HG03354 (cell line): ENCODE measurements at regions not wholly inside any gene's neighbourhood (a gene's known extent, or its start where the extent isn't known, plus 50 kb on each side); places are given as distances from the start of the nearest gene placed in this dataset.
"Not testable (repeated sequence)": the region's sequence is repeated elsewhere in the genome, so short reads cannot be mapped to it uniquely, and the experiment has no call there.

Experiments
- ATAC-seq: cut with Tn5 transposase; IDR thresholded peaks from one replicate; pipeline ENCODE4 v1.9.1; 2021; ENCODE audit warnings: mild to moderate bottlenecking; ENCODE audit not compliant: unreplicated experiment, poor library complexity, severe bottlenecking

DNA sequence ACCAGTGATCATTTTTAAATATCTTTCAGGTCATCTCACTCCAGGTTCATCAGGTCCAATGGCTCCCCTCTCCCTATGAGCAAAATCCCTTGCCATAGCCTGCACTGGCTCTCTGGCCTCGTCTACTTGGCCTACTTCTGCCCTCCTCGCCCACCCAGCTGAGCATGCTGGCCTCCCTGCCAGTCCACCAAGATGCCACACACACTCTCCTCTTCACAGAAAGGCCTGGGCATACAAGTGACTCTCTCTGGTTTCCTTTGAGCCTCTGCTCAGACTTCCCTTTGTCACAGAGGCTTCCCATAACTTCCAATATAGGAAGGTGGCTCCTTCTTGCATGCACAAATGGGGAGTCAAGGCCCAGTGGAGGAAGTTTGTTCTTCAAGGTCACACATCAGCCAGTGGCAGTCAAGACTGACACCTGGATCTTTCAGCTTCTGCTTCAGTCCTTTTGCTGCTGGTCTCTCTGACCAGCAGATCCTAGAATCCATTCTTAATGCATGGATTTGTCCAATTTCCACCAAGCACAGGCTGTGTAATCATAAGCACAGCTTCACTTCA lies 223.2 kb upstream of the HES1 start:
- ATAC-seq, result no peak

DNA sequence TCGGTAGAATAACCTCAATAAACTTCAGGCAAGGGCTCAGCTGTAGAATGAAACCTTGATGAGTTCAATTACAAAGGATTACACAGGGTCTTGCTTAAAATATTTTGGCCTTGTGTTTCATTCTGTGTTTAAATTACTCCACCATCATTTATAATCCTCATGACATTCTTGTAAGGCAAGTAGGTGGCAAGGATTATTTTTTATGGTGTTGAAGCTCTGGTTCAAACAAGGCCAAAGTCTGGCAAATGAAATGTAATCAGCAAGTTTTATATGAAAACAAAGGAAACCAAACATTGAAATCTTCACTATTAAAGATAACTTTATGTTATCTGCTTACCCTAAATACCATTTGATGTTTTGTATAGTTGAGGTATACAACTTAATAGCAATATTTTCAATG lies 221.3 kb upstream of the HES1 start:
- ATAC-seq, result no peak

DNA sequence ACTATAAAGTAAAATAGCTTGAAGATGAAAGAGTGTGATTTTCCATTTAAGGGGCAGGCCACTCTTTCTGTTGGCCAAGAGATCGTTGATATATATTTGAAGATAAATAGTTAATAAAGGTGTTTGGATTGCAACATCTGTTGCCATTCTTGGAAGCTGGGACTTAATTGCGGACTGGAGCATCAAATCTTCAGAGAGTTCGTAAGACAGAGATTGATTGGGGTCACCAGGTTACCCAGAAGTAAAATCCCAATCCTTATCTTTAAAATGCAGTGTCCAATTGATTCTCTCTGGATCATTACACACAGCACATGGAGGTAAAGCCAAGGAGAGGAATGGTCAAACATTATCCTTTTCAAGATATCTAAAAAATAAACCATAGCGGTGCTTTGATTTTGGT lies 220.8 kb upstream of the HES1 start:
- no peak for ATAC-seq

DNA sequence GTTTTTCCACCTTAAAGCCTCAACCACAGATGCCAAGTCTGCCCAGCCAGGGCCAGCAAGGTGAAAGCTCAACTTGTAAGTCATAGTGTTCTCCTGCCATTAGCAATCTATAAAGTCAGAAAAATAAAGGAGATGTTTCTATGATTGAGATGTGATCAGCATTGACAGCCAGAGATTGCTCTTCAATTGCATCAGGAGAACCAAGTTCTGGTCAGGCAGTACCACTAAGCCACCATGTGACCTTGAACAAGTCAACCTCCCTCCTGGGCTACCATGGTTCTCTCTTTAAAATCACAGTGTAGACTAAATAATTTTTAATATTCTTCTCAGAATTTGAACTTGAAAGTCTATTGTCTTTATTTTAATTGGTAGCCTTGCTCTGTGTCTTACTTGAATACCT lies 220.3 kb upstream of the HES1 start:
- ATAC-seq, result no peak

DNA sequence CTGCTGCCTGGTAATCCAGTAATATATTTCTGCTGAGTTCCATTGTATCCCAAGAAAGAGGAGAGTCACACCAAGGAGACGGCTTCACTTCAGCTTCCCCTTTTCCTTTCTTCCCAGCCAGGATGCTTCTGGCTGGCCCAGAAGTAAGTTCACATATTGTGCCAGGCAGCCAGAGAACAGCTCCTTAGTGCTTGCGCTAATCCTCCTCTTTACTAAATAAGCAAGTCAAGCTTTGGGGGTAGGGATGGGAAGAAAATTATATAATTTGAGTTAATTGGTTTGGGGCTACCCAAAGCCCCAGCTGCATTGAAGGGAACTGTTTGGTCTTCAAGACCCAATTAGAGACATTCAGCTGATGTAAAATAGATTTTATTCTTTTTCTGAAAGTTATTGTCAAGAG lies 218.8 kb upstream of the HES1 start:
- ATAC-seq, result no peak

DNA sequence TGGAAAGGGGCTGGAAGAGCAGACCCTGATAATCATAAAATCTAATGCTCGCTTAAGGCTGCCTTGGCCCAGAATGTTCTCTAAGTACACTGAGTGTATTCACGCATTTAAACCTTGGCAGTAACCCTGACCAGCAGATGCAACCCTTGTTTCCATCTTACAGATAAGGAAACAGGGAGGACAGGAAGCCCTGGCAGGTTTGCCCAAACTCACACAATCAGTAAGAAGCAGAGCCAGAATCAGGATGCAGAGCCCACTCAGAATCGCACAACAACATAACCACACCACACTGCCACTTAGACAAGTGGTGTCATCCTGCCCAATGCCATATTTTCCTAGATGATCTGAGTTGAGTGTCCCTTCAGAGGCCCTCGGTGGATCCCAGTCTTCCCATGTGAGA lies 214.5 kb upstream of the HES1 start:
- no peak for ATAC-seq

DNA sequence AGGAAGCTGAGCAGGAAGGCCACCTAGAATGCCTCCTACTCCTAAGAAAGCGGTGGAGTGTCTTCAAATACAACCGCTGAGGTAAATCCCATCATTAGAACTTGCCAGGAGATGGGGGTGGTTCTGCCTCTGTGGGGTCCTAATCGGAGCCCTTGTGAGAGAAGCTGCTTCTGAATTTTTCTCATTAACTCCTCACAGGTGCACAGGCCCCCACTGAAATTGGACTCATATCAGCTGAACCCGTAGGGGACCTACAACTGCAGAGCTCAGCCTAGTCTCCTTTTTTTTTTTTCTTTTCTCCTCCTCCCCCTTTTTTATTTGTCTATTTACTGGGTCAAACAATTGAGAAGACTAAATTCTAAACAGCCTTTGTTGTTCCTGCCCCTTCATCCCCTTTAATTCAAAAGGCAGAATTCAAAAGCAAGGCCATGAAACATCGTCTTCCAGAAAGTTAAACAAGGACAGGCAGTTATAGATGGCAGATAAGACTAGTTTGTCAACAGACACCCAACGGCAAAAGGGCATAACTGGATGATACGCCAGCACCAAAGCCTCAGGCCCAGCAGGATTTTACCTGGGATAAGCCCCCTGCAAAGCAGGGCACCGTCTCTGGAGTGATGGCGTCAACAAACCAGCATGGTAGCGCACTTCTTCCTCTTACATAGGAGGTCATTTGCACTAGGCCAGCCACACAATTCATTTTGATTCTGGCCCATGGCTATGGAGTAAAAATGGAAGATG lies 213.7 kb upstream of the HES1 start:
- ATAC-seq, result no peak

DNA sequence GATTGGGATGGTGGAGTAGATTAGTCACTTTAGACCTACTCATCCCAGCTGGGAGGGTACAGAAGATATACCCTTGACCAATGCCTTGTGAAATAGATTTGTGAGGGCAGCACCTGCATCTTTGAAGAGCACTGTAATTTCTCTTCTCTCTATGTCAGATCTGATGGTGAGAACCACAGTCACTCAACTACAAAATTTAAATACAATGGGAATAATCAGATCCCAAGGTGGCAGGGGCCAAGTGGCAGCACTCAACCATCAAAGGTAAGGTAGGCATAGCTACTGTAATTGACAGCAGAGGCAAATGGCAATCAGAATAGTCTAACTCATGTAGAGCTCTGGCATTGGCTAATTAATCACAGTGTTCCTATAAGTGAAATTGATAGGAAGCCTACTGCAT lies 212.0 kb upstream of the HES1 start:
- ATAC-seq, result not testable (repeated sequence)

DNA sequence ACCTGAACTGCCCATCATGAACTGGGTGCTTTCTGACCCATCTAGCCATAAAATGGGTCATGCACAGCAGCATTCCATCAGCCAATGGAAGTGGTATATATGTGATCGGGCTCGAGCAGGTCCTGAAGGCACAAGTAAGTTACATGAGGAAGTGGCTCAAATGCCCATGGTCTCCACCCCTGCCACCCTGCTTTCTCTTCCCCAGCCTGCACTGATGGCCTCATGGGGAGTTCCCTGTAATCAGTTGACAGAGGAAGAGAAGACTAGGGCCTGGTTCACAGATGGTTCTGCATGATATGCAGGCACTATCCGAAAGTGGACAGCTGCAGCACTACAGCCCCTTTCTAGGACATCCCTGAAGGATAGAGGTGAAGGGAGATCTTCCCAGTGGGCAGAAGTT lies 209.9 kb upstream of the HES1 start:
- ATAC-seq, result not testable (repeated sequence)

DNA sequence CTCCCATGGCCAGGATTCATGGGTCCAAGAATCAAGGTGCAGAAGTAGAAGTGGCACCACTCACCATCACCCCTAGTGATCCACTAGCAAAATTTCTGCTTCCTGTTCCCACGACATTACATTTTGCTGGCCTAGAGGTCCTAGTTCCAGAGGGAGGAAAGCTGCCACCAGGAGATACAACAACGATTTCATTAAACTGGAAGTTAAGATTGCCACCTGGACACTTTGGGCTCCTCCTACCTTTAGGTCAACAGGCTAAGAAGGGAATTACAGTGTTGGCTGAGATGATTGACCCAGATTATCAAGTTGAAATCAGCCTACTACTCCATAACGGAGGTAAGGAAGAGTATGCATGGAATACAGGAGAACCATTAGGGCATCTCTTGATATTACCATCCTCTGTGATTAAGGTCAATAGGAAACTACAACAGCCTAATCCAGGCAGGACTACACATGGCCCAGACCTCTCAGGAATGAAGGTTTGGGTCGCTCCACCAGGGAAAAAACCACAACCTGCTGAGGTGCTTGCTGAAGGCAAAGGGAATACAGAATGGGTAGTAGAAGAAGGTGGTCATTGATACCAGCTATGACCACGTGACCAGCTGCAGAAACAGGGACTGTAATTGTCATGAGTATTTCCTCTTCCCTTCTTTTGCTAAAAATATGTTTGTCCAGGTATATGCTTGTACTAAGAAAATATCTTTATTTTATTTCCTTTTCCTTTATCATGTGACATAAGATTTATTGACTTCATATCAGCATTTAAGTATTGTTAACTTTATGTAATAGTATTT lies 208.3 kb upstream of the HES1 start:
- ATAC-seq, result not testable (repeated sequence)

DNA sequence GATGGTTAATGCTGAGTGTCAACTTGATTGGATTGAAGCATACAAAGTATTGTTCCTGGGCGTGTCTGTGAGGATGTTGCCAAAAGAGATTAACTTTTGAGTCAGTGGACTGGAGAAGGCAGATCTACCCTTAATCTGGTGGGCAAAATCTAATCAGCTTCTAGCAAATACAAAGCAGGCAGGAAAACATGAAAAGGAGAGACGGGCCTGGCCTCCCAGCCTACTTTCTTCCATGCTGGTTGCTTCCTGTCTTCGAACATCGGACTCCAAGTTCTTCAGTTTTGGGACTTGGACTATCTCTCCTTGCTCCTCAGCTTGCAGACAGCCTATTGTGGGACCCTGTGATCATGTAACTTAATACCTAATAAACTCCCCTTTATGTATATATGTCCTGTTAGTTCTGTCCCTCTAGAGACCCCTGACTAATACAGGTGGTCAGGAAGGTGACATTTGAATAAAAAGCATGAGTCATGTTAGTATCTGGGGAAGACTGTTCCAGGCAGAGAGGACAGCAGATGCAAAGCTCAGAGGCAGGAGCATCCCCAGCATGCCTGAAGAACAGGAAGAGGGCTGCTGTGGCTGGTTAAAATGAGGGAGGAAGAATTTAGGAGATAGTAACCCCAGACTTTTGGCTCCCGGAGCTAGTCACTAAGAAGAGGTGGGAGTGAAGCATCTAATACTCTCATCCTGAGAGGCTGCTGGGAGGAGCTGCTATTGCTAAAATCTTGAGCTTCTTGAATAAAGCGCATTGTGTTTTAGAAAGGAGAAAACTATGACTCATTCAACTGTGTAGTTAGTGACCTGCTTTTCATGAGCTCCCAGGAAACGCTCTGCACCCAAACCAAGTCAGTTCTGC lies 207.4 kb upstream of the HES1 start:
- no peak for ATAC-seq

DNA sequence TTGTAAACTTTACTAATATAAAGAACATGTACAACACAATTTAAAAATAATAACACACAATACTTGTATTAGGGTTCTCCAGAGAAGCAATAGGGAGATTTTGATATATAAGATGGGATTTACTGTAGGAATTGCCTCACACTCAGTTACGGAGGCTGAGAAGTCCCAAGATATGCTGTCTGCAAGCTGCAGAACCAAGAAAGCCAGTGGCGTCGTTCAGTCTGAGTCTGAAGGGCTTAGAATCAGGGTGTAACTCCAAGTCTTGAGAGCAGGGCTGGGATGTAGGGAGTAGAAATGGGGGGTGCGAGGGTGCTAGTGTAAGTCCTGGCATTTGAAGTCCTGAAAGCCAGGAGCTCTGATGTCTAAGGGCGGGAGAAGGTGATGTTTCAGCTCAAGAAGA lies 206.6 kb upstream of the HES1 start:
- no peak for ATAC-seq

DNA sequence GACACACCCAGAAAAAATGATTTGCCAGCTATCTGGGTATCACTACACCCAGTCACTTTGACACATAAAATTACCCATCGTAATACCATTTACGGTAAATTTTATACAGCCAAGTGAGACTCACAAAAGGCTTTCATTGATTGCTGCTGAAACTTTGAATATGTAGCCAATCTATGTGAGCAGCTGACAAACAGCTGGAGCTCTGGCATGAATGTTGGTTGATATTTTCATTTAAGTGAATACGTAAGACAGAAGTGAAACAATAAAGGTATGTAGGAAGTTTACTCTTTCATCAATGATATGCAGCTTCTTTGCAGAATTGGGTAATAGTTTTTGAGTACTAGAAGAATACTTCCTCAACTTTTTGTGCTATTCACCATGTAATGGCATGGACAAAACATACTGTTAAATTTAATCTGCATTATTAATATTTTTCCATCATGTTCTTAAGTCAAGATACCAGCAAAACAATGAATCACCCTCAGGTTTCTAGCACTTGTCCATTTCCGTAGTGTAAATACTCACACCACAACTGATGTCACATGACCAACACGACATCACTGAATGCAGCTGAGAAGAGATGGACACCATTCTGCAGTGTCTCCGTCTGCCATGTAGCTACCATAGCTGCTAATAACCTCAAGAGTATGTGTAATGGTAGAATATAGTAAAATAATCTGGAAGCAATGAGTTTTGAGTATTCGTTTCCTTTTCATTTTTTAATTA lies 205.9 kb upstream of the HES1 start:
- no peak for ATAC-seq

DNA sequence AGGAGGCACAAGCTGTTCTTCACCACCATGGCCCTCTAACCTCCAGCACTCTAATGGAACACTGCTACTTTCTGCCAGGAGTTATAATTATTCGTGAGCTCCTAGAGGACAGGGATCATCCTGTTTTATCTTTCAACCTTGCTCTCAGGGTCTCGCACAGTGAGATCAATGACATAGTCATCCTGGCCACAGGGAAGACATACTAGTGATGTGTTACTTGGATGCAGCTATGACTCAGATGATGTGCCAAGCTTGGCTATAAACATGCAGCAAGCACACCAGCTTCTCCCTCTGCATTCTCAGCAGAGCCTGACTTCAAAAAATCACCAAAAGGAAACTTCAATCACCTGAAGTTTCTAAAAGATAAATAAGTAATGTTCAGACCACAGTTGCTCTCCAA lies 203.8 kb upstream of the HES1 start:
- no peak for ATAC-seq

DNA sequence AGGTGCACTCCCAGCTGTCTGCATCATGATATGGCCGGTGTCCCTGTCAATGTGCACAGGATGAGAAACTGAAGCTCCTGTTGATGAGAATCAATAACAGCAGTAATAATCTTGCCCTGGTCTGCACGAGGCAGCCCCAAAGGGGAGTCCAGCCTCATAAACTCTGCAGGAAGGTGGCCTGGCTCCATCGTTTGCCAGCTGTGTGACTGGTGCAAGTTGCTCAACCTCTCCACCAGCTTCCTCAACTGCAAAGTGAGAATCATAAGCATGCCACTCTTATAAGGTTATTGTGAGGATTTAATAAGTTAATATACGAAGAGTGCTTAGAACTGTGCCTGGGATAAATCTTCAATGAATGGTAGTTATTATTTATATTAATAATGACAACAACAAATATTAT lies 203.4 kb upstream of the HES1 start:
- no peak for ATAC-seq

DNA sequence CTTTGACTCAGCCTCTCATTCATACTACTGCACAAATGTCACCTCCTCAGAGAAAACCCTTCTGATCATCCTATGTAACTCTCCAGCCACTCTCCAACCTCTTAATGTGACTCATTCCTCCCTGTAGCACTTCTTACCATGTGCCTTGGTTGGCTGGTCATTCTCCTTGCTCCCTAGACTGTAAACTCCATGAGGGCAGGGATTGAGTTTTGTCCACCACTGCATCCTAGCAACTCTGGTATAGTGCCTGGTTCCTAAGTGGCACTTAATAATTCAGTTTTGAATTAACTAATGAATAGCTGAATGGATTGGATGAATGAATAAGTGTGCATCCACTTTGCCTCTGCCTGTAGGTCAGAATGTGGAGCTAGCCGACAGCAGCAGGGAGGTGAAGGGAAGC lies 202.5 kb upstream of the HES1 start:
- no peak for ATAC-seq

DNA sequence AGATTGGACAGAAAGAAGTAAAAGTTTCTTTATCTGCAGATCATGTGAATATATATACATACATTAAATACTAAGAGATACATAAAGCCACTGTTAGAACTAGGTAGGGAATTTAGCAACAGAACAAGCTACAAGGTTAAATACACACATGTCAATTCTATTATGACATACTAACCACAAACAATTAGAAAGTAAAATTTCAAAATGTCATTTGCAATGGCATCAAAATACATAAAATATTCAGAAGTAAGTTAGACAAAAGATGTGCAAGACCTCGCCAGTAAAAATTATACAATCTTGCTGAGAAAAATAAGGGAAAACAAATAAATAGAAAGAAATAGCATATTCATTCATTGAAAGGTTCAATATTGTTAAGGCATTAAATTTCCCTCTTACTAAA lies 200.0 kb upstream of the HES1 start:
- ATAC-seq, result no peak

DNA sequence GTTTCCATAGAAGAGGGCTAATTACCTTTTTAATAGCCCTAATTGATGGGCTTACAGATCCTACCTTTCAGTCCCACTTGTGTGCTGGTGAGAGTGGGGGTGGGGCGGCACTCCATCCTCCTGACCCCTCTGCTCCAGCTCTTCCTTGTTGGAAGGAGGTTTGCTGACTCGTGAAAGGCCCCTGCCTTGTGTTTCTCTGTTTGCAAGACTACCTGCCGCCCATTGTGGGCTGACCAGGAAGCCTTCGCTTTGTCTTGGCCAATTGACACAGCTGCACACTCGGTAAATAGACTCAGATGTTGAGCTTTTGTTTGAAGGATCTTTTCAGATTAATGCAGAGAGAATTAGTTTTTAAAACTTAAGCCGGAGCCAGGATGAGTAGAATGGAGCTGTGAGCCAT lies 197.3 kb upstream of the HES1 start:
- ATAC-seq, result no peak

DNA sequence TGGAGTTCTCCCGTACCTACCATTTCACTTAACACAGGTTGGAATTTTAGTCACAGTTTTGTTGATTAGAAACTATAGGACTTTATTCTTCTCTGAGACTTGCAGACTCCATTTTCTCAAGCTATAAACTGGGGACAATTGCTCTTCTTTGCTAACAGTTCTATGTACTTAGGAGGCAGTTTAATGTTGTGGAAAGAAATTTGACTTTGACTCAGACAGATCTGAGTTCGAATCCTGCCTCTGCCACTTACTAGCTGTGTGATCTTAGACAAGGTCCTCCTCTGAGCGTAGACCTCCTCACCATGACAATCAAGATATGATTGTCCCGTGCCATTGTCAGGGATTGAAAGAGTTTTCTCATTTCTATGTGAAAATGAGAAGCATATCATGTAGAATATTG lies 196.4 kb upstream of the HES1 start:
- no peak for ATAC-seq

DNA sequence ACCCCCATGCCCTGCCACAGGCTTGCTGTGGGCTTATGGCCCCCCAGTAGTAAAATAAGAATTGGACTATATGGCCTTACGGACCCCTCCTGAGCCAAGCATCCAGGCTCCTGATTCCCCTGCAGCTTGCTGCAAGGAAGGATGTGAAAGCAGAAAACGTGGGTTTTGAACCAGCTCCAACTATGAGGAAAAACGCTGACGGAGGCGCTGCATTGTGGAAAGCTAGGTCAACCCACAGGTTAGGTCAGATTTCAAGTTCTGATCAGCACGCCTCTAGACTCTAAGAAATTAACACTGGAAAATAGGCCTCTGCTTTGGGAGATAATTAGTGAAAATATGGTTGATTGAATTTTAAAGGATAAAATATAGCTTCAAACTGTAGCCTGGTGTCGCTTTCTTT lies 195.4 kb upstream of the HES1 start:
- ATAC-seq, result no peak
